GM18870 (cell line): ENCODE measurements at regions not wholly inside any gene's neighbourhood (a gene's known extent, or its start where the extent isn't known, plus 50 kb on each side); places are given as distances from the start of the nearest gene placed in this dataset.

Experiments
- ATAC-seq: cut with Tn5 transposase; IDR thresholded peaks from one replicate; pipeline ENCODE4 v1.9.1; 2021; ENCODE audit warnings: moderate library complexity; ENCODE audit not compliant: unreplicated experiment

DNA sequence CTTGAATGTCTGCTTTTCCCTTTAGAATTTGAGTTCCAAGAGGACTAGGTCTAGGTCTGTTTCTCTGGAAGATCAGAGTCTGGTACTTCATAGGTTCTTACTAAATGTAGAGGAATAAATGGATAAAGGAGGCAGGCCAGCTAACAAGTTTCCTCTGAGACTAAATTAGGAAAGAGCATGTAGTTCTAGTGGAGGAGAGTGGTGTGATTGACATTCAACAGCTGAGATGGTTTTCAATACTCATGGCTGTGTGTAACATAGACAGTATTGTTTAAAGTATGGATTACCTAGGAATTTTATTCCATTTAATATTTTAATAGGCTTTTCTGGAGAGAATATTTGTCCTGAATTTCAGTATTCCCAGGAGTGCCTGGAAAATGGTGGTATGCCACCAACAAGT is 364.7 kb downstream of the METTL15 start:
- no peak for ATAC-seq

DNA sequence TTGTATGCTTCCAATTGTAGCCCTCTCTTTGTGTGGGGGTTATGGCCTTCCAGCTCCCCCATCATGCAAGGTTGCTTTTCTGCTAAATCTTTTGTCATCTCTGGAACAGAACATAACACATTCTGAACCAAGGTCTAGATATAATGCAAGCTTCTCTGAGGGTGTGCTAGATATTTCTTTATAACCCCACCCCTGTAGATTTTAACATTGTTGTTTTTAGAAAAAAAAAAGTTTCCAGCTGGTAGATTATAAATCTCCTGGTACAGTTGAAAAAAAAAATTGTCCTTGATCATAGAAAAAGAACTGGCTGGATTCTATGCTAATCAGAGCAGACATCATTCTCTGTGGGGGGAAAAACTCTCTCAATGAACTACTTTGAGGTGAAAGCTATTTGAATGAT is 363.3 kb downstream of the METTL15 start:
- no peak for ATAC-seq

DNA sequence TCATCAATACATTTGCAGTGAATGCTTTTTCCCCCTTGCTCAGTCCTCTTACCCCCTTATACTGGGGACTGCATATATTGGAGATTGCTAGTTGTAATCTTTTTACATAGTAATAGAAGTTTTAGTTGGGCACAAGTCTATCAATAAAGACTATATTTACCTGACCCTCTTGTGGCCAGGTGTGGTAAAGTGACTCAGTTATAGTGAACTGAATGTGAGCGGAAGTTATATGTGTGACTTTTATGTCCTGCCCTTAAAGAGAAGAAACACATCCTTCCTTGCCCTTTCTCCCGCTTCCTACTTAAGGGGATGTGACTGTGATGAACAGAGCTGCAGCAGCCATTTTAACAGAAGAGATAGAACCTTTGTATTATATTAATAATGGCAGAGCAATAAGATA is 362.0 kb downstream of the METTL15 start:
- no peak for ATAC-seq

DNA sequence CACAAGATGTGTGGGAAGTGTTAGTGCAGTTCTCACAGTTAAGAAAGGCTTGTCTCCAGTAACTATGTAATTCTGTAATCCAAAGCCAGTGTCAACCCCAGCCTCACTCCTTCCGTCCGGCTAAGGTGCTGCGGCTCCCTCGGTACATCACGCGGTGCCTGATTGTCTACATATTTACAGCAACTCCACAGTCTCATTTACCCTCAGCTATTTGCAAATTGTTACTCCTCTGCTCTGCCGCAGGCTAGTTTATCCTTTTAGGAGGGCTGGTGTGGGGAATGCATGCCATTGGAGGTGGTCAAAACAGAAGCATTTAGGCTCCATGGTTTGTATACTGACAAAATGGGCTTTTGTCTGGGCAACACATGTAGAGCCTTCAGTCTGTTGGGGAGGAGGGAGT is 358.3 kb downstream of the METTL15 start:
- no peak for ATAC-seq

DNA sequence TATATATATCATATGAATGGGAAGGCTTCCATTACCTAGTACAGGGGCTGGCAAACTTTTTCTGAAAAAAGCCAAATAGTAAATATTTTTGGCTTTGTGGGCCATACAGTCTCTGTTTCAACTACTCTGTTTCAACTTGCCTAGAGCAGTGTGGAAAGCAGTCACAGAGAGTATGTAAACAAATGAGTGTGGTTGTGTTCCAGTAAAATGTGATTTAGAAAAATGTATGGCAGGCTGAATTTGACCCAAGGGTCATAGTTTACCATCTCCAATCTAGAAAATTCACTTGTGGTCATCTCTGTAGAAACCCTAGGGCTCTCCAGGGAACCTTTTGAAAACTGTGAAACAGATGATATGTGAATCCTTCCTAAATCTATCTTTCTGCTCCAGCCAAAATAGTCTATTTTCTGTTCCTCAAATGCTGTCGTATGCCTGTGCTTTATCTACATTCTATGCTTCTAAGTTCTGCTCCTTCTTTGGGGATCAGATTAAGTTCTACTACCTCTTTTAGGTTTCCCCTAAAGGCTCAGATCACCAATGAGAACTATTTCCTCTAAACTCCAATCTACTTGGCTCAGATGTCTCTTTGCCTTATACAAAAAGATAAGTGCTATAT is 356.2 kb downstream of the METTL15 start:
- ATAC-seq, result no peak

DNA sequence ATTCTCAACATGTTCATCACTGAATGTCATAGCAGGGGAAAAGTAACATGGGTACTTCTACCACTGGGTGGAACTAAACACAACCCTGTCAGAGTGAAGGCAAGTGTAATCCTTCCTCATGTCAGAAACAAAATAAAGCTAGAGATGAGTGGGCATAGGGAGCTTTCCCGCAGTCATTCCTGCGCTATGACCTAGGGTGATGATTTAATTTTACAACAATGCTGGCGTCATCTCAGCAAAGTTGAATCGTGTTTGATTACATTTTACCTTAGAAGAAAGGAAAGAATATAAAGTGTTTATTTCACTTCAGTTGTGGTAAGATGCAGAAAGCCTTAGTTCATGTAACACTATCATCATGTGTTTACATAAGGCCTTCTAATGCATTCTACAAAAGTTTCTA is 355.6 kb downstream of the METTL15 start:
- ATAC-seq, result no peak

DNA sequence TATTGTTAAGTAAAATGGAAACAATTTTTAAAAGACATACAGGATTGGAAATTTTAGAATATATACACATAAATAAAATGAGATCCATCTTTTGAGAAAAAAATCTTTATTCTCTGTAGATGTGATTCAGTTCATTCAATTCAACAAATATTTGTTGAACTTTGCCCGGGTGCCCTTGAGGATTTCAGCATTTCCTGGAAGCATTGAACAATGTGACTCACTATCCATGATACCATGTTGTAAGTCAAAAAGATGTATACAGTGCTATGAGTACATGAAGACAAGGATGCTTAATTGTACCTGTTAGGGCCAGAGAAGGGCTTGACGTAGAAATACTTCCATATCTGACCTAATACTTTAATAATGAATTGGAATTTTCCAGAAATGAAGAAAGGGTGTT is 353.7 kb downstream of the METTL15 start:
- no peak for ATAC-seq

DNA sequence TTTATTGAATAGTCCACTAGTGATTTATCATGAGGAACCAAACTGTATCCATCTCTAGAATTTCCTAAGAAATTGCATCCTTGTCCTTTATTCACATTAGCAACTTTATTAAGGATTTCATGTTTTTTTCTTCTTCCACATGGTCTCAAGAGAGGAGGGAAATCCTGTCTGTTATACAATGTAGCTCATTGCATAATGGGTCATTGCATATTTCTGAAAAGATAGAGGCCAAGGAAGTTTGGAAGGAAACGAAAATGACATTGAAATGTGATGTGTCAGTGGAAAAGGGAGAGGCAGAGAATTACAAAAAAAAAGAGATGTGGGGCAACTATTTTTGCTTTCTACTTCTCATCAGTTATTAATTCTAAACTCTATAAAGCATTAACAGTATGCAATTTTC is 353.1 kb downstream of the METTL15 start:
- no peak for ATAC-seq

DNA sequence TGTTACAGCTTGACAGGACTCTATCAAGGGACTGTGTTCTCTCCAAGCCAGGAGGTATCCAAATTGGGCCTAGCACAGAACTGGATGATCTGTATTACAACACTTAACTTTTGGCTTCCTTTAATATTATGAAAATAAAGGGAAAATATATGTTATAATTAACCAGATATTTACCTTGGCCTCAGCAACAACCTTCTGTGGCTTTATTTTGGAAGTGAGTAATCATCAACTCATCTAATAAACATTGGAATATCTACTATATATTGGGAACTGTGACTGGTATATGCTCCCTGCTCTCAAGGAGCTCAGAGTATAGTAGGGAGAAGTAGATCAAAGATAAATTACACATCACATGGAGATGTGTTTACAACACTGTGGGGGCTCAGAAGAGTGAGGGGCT is 352.2 kb downstream of the METTL15 start:
- ATAC-seq, result no peak

DNA sequence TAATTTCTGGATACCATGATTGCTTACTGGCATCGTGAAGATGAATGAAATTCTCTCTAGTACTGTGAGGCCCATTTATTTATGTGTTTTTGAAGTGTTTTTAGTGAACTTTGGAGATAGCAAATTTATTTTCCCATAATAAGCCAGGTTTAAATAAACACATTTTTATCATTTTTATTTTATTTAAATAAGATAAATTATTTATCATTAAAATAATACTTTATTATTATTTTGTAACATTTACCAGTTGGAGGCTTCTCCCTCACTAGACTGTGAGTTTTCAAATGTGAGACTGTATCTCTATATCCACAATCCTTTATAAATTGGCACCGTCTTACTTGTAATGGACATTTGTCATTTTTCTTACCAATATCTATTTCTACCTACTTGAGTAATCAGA is 351.7 kb downstream of the METTL15 start:
- ATAC-seq, result no peak

DNA sequence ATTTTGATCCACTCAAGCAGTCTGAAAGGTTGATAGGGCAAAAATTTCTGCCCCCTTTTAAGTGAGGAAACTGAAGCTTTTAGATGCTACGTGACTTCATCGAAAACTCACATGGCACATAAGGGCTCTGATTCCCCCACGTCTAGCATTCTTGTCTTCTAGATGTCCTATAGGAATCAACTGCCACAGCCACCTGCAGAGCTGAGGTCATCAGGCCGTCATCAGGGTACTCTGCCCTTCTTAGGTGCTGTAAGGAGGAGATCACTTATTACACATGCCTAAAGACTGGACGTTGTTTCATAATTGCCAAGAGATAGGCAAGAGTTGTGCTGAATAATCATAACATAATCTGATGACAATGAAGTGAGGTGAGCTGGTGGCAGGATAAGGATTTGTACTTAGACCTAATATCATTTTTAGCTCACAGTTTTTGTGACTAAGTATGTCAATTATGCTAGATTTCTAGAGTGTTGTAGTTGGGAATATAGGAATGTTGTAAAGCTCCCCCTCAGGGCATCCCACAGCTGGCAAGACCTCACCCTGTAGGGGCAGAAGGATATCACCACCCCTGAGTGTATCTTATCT is 349.4 kb downstream of the METTL15 start:
- ATAC-seq, result no peak

DNA sequence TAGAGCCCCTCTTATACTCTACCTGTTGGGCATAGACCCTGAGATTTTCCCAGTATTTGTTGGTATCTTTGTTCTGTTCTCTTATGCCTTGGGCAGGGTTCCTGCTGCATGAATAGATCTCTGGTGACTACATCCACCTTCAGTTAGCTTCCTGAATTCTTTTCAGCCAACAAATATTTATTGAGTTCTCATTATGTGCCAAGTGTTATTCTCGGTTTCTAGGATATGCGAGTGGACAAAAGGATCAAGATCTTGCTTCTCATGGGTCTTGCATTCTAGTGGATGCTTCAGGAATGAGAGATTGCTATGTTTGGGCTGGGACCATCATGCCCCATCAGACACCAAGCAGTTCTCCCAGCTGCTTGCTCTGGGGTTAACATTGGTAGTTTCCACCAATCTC is 340.0 kb downstream of the METTL15 start:
- ATAC-seq, result no peak

DNA sequence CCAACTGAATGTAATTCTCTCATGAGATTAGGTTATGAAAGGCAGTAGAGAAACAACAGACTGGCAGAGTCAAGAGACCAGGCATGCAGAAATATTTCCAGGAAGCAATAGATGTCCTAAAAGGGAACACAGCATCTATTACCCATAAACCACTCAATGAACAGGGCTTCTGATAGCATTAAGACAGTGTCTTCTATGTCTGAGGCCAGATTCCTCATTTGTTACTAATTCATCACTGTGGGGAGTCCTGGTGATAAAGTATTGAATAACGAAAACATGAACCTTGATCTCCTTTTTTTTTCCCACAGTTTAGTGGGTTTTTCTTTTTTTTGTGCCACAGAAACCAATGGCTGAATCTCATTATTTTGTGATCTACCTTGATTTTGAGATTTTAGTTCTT is 339.0 kb downstream of the METTL15 start:
- ATAC-seq, result no peak

DNA sequence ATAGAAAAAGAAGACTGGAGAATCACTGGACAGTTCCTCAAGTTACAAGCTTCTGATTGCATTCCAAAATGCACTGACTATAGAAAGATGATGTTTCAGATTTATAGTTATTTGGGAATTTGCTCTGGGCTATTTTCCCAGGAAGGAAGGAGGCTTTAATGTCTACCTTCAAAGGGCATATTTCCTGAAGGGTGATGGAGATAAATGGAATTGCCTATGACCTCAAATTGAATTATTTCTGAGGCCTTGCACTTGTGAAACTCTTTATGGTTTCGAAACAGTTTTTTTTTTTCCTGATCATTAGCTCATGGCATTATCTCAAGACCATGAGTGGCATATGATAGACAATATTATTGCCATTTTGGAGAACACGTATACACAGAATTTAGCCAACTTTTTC is 333.9 kb downstream of the METTL15 start:
- no peak for ATAC-seq

DNA sequence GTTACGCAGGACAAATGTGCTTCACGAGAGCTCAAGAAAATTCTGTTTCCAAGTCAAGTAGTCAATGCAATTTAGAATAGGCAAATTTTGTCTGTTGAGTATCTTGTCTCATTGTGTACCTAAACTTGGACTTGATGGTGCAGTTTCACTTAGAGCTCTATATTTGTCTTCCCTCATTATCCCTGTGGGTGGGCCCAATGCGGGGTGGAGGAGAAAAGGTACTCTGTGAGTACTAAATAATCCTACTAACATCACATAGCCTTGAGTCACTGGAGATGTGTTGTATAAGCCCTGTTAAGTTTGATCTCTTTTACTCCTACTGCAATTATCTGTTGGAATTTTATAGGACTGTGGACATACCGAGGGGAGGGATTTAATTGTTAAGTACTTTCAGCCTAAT is 331.2 kb downstream of the METTL15 start:
- no peak for ATAC-seq

DNA sequence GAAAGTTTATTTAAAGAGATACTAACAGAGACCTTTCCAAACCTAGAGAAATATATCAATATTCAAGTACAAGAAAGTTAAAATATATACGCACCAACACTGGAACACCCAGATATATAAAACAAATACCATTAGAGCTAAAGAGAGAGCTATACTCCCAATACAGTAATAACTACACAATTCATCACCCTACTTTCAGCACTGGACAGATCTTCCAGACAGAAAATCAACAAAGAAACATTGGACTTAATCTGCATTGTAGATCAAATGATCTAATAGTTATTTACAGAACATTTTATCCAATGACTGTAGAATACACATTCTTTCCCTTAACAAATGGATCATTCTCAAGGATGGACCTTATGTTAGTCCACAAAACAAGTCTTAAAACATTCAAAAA is 311.9 kb downstream of the METTL15 start:
- no peak for ATAC-seq

DNA sequence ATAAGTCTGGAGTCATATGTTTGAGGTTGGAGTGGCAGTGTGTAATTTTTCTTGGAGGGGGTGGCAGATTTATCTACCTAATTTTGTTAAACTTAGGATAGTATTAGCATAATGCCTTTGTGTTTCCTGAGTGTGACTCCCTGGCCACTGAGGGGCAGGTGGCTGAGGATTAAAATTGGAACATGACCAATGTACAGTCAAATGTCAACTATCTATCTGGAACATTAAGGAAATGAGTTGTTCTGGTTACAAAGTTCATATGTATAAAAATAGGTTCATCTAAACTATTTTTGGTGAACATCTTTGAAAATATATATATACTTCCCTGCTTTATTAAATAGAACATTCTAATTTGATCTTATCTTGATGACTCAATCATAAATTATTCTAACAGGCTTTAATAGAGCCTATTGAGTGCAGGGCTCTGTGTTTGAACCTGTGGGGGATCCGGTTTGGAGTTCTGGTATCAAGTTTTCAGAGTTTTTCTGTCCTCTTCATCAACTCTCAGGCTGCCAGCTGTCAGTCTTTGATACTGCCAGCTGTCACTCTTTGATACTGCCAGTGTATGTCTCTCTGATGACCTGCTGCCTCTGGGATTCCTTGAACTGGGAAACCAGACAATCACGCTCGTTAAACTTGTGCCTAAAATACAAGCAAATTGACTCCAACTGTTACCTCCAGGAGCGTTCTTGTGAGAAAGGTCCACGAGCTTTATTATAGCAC is 309.6 kb downstream of the METTL15 start:
- no peak for ATAC-seq

DNA sequence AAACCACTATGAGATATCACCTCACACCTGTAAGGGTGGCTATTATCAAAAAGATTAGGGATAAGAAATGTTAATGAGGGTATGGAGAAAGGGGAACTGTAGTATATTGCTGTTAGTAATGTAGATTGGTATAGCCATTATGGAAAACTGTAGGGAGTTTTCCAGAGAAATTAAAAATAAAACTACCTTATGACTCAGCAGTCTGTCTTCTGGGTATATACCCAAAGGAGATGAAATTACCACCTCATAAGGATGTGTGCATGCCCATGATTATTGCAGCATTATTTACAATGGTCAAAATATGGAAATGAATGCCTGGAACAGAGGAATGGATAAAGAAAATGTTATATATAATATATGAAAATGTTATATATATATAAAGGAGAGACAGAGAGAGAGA is 303.8 kb downstream of the METTL15 start:
- no peak for ATAC-seq

DNA sequence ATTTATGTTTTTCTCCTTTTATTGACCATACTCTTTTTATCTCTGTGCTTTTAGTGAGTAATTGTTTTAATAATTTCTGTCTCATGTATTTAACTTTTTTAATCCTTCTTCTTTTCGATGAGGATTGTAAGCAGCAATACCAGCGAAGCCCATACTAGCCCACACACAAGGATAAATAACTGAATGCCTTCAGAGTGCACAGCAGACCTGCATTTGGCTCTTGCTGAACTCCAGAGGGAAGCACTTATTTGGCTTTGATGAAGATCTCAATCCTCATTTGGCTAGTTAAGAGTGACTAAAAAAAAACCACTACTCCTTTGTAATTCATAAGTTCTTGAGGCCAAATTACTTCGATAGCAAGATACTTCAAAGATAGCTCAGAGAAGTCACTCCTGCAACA is 293.3 kb downstream of the METTL15 start:
- ATAC-seq, result no peak

DNA sequence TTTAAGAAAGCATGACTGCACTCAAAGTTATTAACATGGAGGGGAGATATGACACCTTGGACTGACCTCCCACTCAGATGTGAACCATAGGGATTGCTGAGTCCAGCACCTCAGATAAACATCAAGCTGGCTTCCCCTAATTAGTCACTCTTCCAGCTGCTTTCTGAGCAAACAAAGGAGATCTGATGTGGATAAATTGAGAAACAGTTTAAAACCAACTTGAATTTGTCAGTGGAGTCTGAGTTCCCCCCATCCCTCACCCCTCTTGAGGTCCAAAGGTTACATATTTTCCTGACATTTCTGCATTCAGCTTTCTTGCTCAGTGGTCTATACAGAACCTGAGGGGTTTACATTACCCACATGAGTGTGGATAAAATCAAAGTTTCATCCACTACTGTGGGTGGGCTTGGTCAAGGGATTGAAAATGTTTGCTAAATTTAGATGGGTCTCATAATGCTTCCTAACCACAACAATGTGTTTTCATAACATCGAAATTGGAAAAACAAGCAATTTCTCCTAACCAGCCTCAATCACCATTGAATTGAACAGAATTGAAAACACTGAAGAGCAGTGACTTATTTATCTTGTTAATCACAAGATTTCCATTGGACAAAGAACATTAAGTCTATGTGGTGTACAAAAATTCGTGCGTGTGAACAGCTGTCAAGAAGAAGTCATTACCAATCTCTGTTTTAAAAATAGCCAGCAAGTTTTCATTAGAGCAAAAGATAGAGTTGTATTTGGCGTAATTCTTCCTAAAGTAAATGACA is 292.3 kb downstream of the METTL15 start:
- ATAC-seq, result no peak

DNA sequence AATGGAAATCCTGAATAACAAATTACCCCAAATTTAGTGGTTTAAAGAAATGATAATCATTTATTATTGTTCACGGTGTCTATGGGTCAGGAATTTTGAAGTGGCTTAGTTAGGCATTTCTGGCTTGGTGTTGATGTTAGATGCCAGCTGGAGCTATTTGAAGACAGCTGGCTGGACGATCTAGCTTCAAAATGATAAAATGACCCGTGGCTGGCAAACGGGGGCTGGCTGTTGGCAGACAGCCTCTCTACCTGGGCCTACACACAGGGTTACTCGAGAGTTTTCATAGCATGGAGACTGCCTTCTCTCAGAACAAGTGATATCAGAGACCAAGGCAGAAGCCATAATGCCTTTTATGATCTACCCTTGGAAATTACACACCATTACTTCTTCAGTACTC is 285.2 kb downstream of the METTL15 start:
- ATAC-seq, result no peak

DNA sequence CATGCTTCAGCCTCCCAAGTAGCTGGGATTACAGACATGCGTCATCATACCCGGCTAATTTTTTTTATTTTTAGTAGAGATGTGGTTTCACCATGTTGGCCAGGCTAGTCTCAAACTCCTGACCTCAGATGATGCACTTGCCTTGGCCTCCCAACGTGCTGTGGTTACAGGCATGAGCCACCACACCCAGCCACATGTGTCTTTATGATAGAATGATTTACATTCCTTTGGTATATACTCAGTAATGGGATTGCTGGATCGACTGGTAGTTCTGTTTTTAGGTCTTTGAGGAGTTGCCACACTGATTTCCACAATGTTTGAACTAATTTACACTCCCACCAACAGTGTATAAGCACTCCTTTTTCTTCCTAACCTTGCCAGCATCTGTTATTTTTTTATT is 276.2 kb downstream of the METTL15 start:
- no peak for ATAC-seq
